Tibial nerve (tissue), 3 donors: ENCODE measurements at regions not wholly inside any gene's neighbourhood (a gene's known extent, or its start where the extent isn't known, plus 50 kb on each side); places are given as distances from the start of the nearest gene placed in this dataset.

Source experiments
- POLR2A ChIP-seq, 2 donors: fragments of 450-650 bp; IDR thresholded peaks; one replicate each; pipeline ENCODE4 v1.6.1; 2017; ENCODE audit warnings: antibody characterized with exemption in 2 of 2, mild to moderate bottlenecking in 2 of 2, moderate library complexity in 2 of 2
- TF ChIP-seq, protein P1 (sequence below), 5 experiments: fragments of 200-600 bp in 3 of 5; fragments of 450-650 bp in 2 of 5; sonication (generic) in 3 of 5; IDR thresholded peaks; one replicate each; pipeline ENCODE4 v1.5.1; 2016 to 2019; ENCODE audit warnings: antibody characterized with exemption in 5 of 5, mild to moderate bottlenecking in 3 of 5, moderate library complexity in 2 of 5

DNA sequence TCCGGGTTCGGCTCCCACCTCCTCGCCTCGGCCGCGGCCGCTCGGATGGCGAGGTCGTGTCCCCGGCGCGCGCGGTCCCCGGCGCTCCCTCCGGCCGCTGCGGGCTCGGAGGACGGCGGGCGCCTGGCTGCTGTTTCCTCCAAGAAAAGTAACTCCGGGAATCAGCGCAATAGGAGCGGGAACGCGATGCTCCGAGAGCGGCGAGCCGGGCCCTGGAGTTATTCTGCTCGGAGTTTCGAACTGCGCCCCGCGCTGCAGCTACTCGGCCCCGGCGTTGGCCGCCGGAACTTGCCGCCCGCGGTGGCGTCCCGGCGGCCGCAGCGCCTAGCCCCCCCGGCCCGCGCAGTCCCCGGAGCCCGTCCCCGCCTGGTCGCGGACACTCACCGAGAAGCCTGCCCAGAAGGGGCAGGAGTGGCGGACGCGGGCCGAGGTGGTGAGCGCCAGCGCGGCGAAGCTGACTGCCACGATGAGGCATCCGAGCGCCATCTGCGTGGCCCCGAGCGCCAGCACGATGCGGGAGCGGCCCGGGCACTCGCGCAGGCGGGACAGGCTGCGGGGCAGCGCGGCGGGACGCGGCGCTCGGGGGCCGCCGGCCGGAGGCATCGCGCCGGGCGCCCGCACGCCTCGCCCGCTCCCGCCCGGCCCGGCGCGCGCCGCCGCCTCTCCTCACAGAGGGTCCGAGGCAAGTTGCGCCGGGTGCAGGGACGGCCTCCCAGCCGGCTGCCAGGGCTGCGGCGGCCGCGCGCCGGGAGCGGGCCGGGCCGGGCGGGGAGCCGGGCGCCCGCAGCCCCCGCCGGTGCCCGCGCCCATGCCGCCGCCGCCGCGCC, 251.9 kb downstream of the TJP1 start:
- TF ChIP-seq, protein P1, sequence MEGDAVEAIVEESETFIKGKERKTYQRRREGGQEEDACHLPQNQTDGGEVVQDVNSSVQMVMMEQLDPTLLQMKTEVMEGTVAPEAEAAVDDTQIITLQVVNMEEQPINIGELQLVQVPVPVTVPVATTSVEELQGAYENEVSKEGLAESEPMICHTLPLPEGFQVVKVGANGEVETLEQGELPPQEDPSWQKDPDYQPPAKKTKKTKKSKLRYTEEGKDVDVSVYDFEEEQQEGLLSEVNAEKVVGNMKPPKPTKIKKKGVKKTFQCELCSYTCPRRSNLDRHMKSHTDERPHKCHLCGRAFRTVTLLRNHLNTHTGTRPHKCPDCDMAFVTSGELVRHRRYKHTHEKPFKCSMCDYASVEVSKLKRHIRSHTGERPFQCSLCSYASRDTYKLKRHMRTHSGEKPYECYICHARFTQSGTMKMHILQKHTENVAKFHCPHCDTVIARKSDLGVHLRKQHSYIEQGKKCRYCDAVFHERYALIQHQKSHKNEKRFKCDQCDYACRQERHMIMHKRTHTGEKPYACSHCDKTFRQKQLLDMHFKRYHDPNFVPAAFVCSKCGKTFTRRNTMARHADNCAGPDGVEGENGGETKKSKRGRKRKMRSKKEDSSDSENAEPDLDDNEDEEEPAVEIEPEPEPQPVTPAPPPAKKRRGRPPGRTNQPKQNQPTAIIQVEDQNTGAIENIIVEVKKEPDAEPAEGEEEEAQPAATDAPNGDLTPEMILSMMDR (IDR thresholded peaks at IDR 0.05), result no peak
- no peak for TF ChIP-seq POLR2A (IDR thresholded peaks at IDR 0.05)
